Caco-2 (cell line): ENCODE measurements at regions not wholly inside any gene's neighbourhood (a gene's known extent, or its start where the extent isn't known, plus 50 kb on each side); places are given as distances from the start of the nearest gene placed in this dataset.

Experiments used
- BruUV-seq: library from RNA; stranded (reverse); fragments of 400-500 nt; replicated peaks from 2 replicates; lab custom pipeline; 2021; lab: Mats Ljungman, UMichigan
- CTCF ChIA-PET: fragments of 300-600 bp; sonication (Branson Sonifier 250); formaldehyde crosslinking; loops from one replicate; lab custom pipeline; 2022; ENCODE audit warnings: antibody characterized with exemption; lab: Charles Lee
- POLR2A ChIA-PET: fragments of 300-600 bp; sonication (Branson Sonifier 250); formaldehyde crosslinking; loops from one replicate; lab custom pipeline; 2022; ENCODE audit warnings: antibody characterized with exemption; lab: Charles Lee
- DNase-seq, 2 experiments: peaks; one replicate each; pipeline versions ENCODE4 v3.0.0 to v3.0.0-alpha.2; 2020 to 2022
- H3K27me3 ChIP-seq: replicated peaks from 2 replicates; pipeline ENCODE4 v1.6.0; 2011; ENCODE audit warnings: low read length; ENCODE audit not compliant: control insufficient read depth, insufficient read depth
- H3K36me3 ChIP-seq: 2 replicates; pipeline ENCODE4 v1.5.1; 2011; ENCODE audit warnings: low read length; ENCODE audit not compliant: control insufficient read depth, insufficient read depth
- H3K4me1 ChIP-seq: fragments of 250-450 bp; sonication (Bioruptor Pico); 2 replicates; pipeline ENCODE4 v1.5.1; 2020; ENCODE audit warnings: mild to moderate bottlenecking
- H3K4me3 ChIP-seq: 2 replicates; pipeline ENCODE4 v1.5.1; 2011; ENCODE audit warnings: low read depth, mild to moderate bottlenecking, control low read depth, low read length
- H3K9me3 ChIP-seq: fragments of 250-450 bp; sonication (Bioruptor Pico); 2 replicates; pipeline ENCODE4 v1.5.1; 2020; ENCODE audit warnings: mild to moderate bottlenecking, moderate library complexity
- H3K27ac Mint-ChIP-seq: one replicate; pipeline ENCODE4 v1.8.0; 2022; ENCODE audit warnings: mixed read lengths; ENCODE audit not compliant: unreplicated experiment
- H3K27me3 Mint-ChIP-seq: one replicate; pipeline ENCODE4 v1.8.0; 2022; ENCODE audit warnings: mixed read lengths; ENCODE audit not compliant: insufficient read depth, unreplicated experiment
- H3K36me3 Mint-ChIP-seq: one replicate; pipeline ENCODE4 v1.8.0; 2022; ENCODE audit warnings: mild to moderate bottlenecking, mixed read lengths; ENCODE audit not compliant: insufficient read depth, unreplicated experiment
- H3K4me1 Mint-ChIP-seq: one replicate; pipeline ENCODE4 v1.8.0; 2022; ENCODE audit warnings: low read depth, mixed read lengths; ENCODE audit not compliant: unreplicated experiment
- H3K4me3 Mint-ChIP-seq: one replicate; pipeline ENCODE4 v1.8.0; 2022; ENCODE audit warnings: mild to moderate bottlenecking, moderate library complexity, mixed read lengths; ENCODE audit not compliant: unreplicated experiment
- H3K9me3 Mint-ChIP-seq: one replicate; pipeline ENCODE4 v1.8.0; 2022; ENCODE audit warnings: mixed read lengths; ENCODE audit not compliant: unreplicated experiment
- intact Hi-C: fragments of 100-400 bp; cut with micrococcal nuclease; formaldehyde crosslinking; loops from one replicate; pipeline ENCODE4 v1.10.0; 2022; ENCODE audit not compliant: unreplicated experiment
- TF ChIP-seq, protein P1 (sequence below), 2 experiments: fragments of 200-600 bp in 1 of 2; IDR thresholded peaks; 1 replicate in 1 of 2; 2 replicates in 1 of 2; pipeline versions ENCODE4 v1.5.1 to v1.8.0; 2011 to 2022; ENCODE audit warnings: antibody characterized with exemption in 1 of 2, control low read depth in 1 of 2, inconsistent platforms in 1 of 2, low read depth in 1 of 2, low read length in 1 of 2, mild to moderate bottlenecking in 1 of 2, moderate library complexity in 1 of 2; ENCODE audit not compliant: insufficient read depth in 1 of 2, severe bottlenecking in 1 of 2, unreplicated experiment in 1 of 2

DNA sequence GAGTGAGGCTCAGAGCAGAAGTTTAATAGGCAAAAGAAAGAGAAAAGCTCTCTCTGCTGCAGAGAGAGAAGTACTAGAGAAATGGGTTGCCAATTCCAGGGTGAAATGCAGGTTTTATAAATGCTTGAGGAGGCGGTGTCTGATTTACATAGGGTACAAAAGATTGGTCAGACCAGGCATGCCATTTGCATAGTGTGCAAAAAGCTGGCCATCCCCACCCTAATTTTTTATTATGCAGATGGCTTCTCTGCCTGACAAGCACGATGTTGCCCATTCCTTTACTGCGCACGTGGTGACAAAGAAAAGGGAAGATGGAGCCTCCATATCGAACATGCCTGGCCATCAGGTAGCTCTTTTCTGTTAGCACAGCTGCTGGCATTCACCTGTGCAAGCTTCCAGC, 209.3 kb upstream of the PPFIA2 start:
- H3K27me3 ChIP-seq, result no peaks in the 10 kb centered on the region
- H3K27me3 Mint-ChIP-seq, result no peaks in the 10 kb centered on the region
- peak in 1 of 2 experiments; percentile 1 for DNase-seq
- no peak overlapping the region for H3K27ac Mint-ChIP-seq
- ChIA-PET CTCF (interaction anchor here (0.6 kb wide), 1 partner anchor 23 kb away, joined by 3 read pairs; no protein-coding TSS in a partner anchor), POLR2A (no interaction called here)
- H3K9me3 Mint-ChIP-seq, result no peaks in the 10 kb centered on the region
- no TSS peak for BruUV-seq
- H3K4me1 Mint-ChIP-seq, result no peaks in the 10 kb centered on the region
- H3K4me3 ChIP-seq, result no peak overlapping the region
- no peak overlapping the region for H3K4me3 Mint-ChIP-seq
- TF ChIP-seq, protein P1, sequence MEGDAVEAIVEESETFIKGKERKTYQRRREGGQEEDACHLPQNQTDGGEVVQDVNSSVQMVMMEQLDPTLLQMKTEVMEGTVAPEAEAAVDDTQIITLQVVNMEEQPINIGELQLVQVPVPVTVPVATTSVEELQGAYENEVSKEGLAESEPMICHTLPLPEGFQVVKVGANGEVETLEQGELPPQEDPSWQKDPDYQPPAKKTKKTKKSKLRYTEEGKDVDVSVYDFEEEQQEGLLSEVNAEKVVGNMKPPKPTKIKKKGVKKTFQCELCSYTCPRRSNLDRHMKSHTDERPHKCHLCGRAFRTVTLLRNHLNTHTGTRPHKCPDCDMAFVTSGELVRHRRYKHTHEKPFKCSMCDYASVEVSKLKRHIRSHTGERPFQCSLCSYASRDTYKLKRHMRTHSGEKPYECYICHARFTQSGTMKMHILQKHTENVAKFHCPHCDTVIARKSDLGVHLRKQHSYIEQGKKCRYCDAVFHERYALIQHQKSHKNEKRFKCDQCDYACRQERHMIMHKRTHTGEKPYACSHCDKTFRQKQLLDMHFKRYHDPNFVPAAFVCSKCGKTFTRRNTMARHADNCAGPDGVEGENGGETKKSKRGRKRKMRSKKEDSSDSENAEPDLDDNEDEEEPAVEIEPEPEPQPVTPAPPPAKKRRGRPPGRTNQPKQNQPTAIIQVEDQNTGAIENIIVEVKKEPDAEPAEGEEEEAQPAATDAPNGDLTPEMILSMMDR (IDR thresholded peaks at IDR 0.05; ENCODE audit: insufficient read depth in 1 of 2, low read depth in 1 of 2, low read length in 1 of 2, severe bottlenecking in 1 of 2, unreplicated experiment in 1 of 2), result no peak
- H3K4me1 ChIP-seq, result no peaks in the 10 kb centered on the region
- H3K9me3 ChIP-seq, result no peaks in the 10 kb centered on the region
- H3K36me3 ChIP-seq, result no peaks in the 10 kb centered on the region
- no peaks in the 10 kb centered on the region for H3K36me3 Mint-ChIP-seq
- intact Hi-C loops, result no loop called here

DNA sequence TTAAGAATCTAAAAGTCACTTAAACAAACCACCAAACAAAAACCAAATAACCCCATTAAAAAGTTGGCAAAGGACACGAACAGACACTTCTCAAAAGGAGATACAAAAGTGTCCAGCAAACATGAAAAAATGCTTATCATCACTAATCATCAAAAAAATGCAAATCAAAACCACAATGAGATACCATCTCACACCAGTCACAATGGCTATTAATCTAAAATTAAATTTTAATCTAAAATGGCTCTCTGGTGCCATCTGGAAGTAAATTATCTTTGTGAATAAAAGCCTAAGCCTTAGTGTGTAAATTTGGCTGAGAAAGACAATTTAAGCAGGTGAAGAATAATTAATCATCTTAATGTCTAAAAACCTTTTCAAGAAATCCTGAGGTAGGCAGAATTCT, 204.5 kb upstream of the PPFIA2 start:
- POLR2A ChIA-PET, result no interaction called here
- no TSS peak for BruUV-seq
- DNase-seq, result no peak

DNA sequence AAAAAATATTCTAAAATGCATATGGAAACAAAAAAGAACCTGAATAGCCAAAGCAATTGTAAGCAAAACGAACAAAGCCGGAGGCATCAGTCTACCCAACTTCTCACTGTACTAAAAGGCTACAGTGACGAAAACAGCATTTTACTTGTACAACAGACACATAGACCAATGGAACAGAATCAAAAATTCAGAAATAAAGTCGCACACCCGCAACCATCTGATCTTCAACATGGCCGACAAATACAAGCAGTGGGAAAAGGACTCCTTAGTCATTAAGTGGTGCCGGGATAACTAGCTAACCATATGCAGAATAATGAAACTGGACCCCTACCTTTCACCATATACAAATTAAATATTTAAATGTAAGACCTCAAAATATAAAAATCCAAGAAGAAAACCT, 203.9 kb upstream of the PPFIA2 start:
- POLR2A ChIA-PET, result no interaction called here
- H3K9me3 Mint-ChIP-seq, result no peaks in the 10 kb centered on the region
- no peaks in the 10 kb centered on the region for H3K27me3 Mint-ChIP-seq
- H3K4me1 ChIP-seq, result no peaks in the 10 kb centered on the region
- TF ChIP-seq, protein P1 (IDR thresholded peaks at IDR 0.05; ENCODE audit: insufficient read depth in 1 of 2, low read depth in 1 of 2, low read length in 1 of 2, severe bottlenecking in 1 of 2, unreplicated experiment in 1 of 2), result no peak
- H3K27ac Mint-ChIP-seq, result no peak overlapping the region
- H3K27me3 ChIP-seq, result no peaks in the 10 kb centered on the region
- no peaks in the 10 kb centered on the region for H3K4me1 Mint-ChIP-seq
- intact Hi-C loops, result no loop called here
- DNase-seq, result no peak
- no peaks in the 10 kb centered on the region for H3K36me3 ChIP-seq
- H3K9me3 ChIP-seq, result no peaks in the 10 kb centered on the region
- no TSS peak for BruUV-seq
- CTCF ChIA-PET, result no interaction called here
- no peak overlapping the region for H3K4me3 Mint-ChIP-seq
- no peak overlapping the region for H3K4me3 ChIP-seq
- H3K36me3 Mint-ChIP-seq, result no peaks in the 10 kb centered on the region

More for the DNA sequence above, 204.5 kb upstream of the PPFIA2 start:
- Histone ChIP-seq H3K36me3 (no peaks in the 10 kb centered on the region), H3K9me3 (no peaks in the 10 kb centered on the region), H3K4me1 (no peaks in the 10 kb centered on the region), H3K4me3 (no peak overlapping the region), H3K27me3 (no peaks in the 10 kb centered on the region)
- CTCF ChIA-PET, result no interaction called here
- no peaks in the 10 kb centered on the region for H3K9me3 Mint-ChIP-seq
- H3K27me3 Mint-ChIP-seq, result no peaks in the 10 kb centered on the region
- H3K4me1 Mint-ChIP-seq, result no peaks in the 10 kb centered on the region
- H3K36me3 Mint-ChIP-seq, result no peaks in the 10 kb centered on the region
- no peak overlapping the region for H3K4me3 Mint-ChIP-seq
- no peak overlapping the region for H3K27ac Mint-ChIP-seq
- TF ChIP-seq, protein P1 (IDR thresholded peaks at IDR 0.05; ENCODE audit: insufficient read depth in 1 of 2, low read depth in 1 of 2, low read length in 1 of 2, severe bottlenecking in 1 of 2, unreplicated experiment in 1 of 2), result no peak
- intact Hi-C loops, result no loop called here
